A673 (cell line): ENCODE measurements at regions not wholly inside any gene's neighbourhood (a gene's known extent, or its start where the extent isn't known, plus 50 kb on each side); places are given as distances from the start of the nearest gene placed in this dataset.

ENCODE experiments used
- BruUV-seq: library from RNA; stranded (reverse); fragments of 400-500 nt; replicated peaks from 2 replicates; lab custom pipeline; 2021; lab: Mats Ljungman, UMichigan
- CTCF ChIA-PET: fragments of 300-600 bp; sonication (Branson Sonifier 250); formaldehyde crosslinking; loops from one replicate; lab custom pipeline; 2022; ENCODE audit warnings: antibody characterized with exemption; lab: Charles Lee
- POLR2A ChIA-PET: fragments of 300-600 bp; sonication (Branson Sonifier 250); formaldehyde crosslinking; loops from one replicate; lab custom pipeline; 2022; ENCODE audit warnings: antibody characterized with exemption; ENCODE audit not compliant: low non-redundant PET; lab: Charles Lee
- DNase-seq: peaks from one replicate; pipeline ENCODE4 v3.0.0-alpha.2; 2015; ENCODE audit warnings: low spot score
- H3K27ac ChIP-seq: fragments of 200-600 bp; sonication (generic); 2 replicates; pipeline ENCODE4 v1.5.1; 2016; ENCODE audit warnings: mixed run types, low read depth, mild to moderate bottlenecking, mixed read lengths, antibody characterized with exemption, low read length; ENCODE audit not compliant: poor library complexity, severe bottlenecking
- H3K27me3 ChIP-seq: fragments of 200-600 bp; sonication (generic); replicated peaks from 2 replicates; pipeline ENCODE4 v1.6.1; 2017; ENCODE audit warnings: mixed run types, low read depth, mild to moderate bottlenecking, mixed read lengths, antibody characterized with exemption, low read length; ENCODE audit not compliant: insufficient read depth, poor library complexity
- H3K36me3 ChIP-seq: fragments of 200-600 bp; sonication (generic); 2 replicates; pipeline ENCODE4 v1.6.1; 2016; ENCODE audit warnings: mixed run types, mild to moderate bottlenecking, mixed read lengths, antibody characterized with exemption, low read length; ENCODE audit not compliant: insufficient read depth, poor library complexity, severe bottlenecking
- H3K4me1 ChIP-seq: fragments of 200-600 bp; sonication (generic); 2 replicates; pipeline ENCODE4 v1.6.1; 2017; ENCODE audit warnings: mixed run types, mild to moderate bottlenecking, mixed read lengths, antibody characterized with exemption, low read length; ENCODE audit not compliant: insufficient read depth, poor library complexity, severe bottlenecking
- H3K4me3 ChIP-seq: fragments of 200-600 bp; sonication (generic); 2 replicates; pipeline ENCODE4 v1.5.1; 2016; ENCODE audit warnings: low read depth, mixed run types, mild to moderate bottlenecking, mixed read lengths, low read length; ENCODE audit not compliant: poor library complexity, severe bottlenecking
- H3K9me3 ChIP-seq: fragments of 200-600 bp; sonication (generic); 2 replicates; pipeline ENCODE4 v1.6.1; 2016; ENCODE audit warnings: mixed run types, low read depth, mild to moderate bottlenecking, mixed read lengths, antibody characterized with exemption, low read length; ENCODE audit not compliant: poor library complexity, severe bottlenecking
- CTCF ChIP-seq: fragments of 300-800, 200-600 bp; sonication (generic); conservative IDR thresholded peaks from 2 replicates; pipeline ENCODE4 v1.5.1; 2017; ENCODE audit warnings: low read depth, mild to moderate bottlenecking, antibody characterized with exemption, low read length, moderate library complexity, mixed read lengths
- EZH2 ChIP-seq: fragments of 200-600 bp; sonication (generic); IDR thresholded peaks from 2 replicates; pipeline ENCODE4 v1.6.1; 2017; ENCODE audit warnings: borderline replicate concordance, low read depth, mild to moderate bottlenecking, mixed read lengths, antibody characterized with exemption, low read length; ENCODE audit not compliant: poor library complexity, severe bottlenecking
- intact Hi-C: fragments of 100-400 bp; cut with micrococcal nuclease; formaldehyde crosslinking; loops from one replicate; pipeline ENCODE4 v1.10.0; 2022; ENCODE audit not compliant: unreplicated experiment

- DNase-seq: no peak
- no peak overlapping the region for H3K4me3 ChIP-seq
- no peaks in the 10 kb centered on the region for H3K4me1 ChIP-seq
- intact Hi-C loops: no loop called here
- H3K27me3 ChIP-seq: no peaks in the 10 kb centered on the region
- ChIA-PET CTCF (no interaction called here), POLR2A (no interaction called here)
- no peaks in the 10 kb centered on the region for H3K36me3 ChIP-seq
- BruUV-seq: no TSS peak
- H3K9me3 ChIP-seq: peaks cover 4% of the 10 kb centered on the region
- TF ChIP-seq CTCF (no peak), EZH2 (no peak)
- no peak overlapping the region for H3K27ac ChIP-seq
These were observed 294.7 kb upstream of the MEIS2 start for GRCh38 chr15:37395100-37395468.

- CTCF ChIA-PET: no interaction called here
- DNase-seq: no peak
- no TSS peak for BruUV-seq
- H3K36me3 ChIP-seq: no peaks in the 10 kb centered on the region
- H3K9me3 ChIP-seq: no peaks in the 10 kb centered on the region
- no peak overlapping the region for H3K4me3 ChIP-seq
- intact Hi-C loops: no loop called here
- no peak for TF ChIP-seq CTCF
- no peak for TF ChIP-seq EZH2
- POLR2A ChIA-PET: no interaction called here
- H3K4me1 ChIP-seq: no peaks in the 10 kb centered on the region
- H3K27me3 ChIP-seq: no peaks in the 10 kb centered on the region
- H3K27ac ChIP-seq: no peak overlapping the region
These were observed 297.1 kb upstream of the MEIS2 start for GRCh38 chr15:37397266-37398022.

DNA sequence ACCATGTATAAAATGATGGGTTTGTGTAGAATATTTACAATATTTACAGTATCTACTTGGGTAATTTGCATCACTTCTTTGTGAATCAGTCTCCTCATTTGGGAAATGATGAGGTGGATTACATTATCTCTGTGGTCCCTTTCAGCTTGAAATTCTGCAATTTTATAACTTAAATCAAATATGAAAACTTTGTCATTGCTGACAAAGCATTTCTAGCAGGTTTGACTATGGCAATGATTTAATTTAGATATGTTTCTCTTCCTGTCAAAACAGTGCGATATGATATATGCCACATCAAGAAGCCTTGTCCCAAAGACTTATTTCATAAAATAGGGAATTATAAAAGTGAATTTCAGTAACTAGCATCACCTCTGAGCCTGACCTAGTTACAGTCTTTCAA, 315.8 kb upstream of the MEIS2 start:
- H3K4me1 ChIP-seq: no peaks in the 10 kb centered on the region
- no peak overlapping the region for H3K4me3 ChIP-seq
- H3K27me3 ChIP-seq: no peaks in the 10 kb centered on the region
- no peaks in the 10 kb centered on the region for H3K36me3 ChIP-seq
- no peaks in the 10 kb centered on the region for H3K9me3 ChIP-seq
- DNase-seq: no peak
- BruUV-seq: no TSS peak
- ChIA-PET POLR2A (no interaction called here), CTCF (no interaction called here)
- TF ChIP-seq EZH2 (no peak), CTCF (no peak)
- no peak overlapping the region for H3K27ac ChIP-seq
- intact Hi-C loops: no loop called here
